ENCODE measurements at regions not wholly inside any gene's neighbourhood (a gene's known extent, or its start where the extent isn't known, plus 50 kb on each side); places are given as distances from the start of the nearest gene placed in this dataset.

- Histone ChIP-seq H3K36me3 (ENCODE audit: low read depth) (no peaks in the 10 kb centered on the region), H3K9me2 (ENCODE audit: insufficient read depth) (no peaks in the 10 kb centered on the region), H3K79me2 (ENCODE audit: low read depth) (no peaks in the 10 kb centered on the region), H3F3A (ENCODE audit: insufficient read depth, low read depth) (no peaks in the 10 kb centered on the region), H3K4me1 (replicated peaks; ENCODE audit: insufficient read depth) (no peaks in the 10 kb centered on the region), H3K27me3 (ENCODE audit: insufficient read depth, low read depth) (peaks cover 62% of the 10 kb centered on the region), H3K4me3 (no peak overlapping the region), H2AFZ (no peak overlapping the region), H3K27ac (no peak overlapping the region), H3K9me3 (ENCODE audit: insufficient read depth, low read depth) (no peaks in the 10 kb centered on the region), H3K4me2 (no peak overlapping the region), H4K20me1 (ENCODE audit: insufficient read depth) (no peaks in the 10 kb centered on the region)
- POLR2A ChIA-PET (ENCODE audit: unreplicated experiment): no interaction called here
- no TSS peak for BruUV-seq (replicated peaks)
- CTCF ChIA-PET: no interaction called here
- DNase-seq: no peak
- TF ChIP-seq EZH2 (IDR thresholded peaks at IDR 0.05; ENCODE audit: low read depth) (no peak), CTCF (conservative IDR thresholded peaks at IDR 0.05) (no peak)
- intact Hi-C loops (cut with micrococcal nuclease; ENCODE audit: unreplicated experiment): no loop called here
These were observed 494.4 kb upstream of the B3GAT1 start for GRCh38 chr11:134906356-134906955.

- no TSS peak for BruUV-seq (replicated peaks)
- Histone ChIP-seq H4K20me1 (ENCODE audit: insufficient read depth) (no peaks in the 10 kb centered on the region), H3K79me2 (ENCODE audit: low read depth) (no peaks in the 10 kb centered on the region), H3K4me2 (no peak overlapping the region), H2AFZ (no peak overlapping the region), H3K27ac (no peak overlapping the region), H3K9me2 (ENCODE audit: insufficient read depth) (no peaks in the 10 kb centered on the region), H3K27me3 (ENCODE audit: insufficient read depth, low read depth) (peaks cover 68% of the 10 kb centered on the region), H3K4me3 (no peak overlapping the region), H3F3A (ENCODE audit: insufficient read depth, low read depth) (no peaks in the 10 kb centered on the region), H3K9me3 (ENCODE audit: insufficient read depth, low read depth) (no peaks in the 10 kb centered on the region), H3K36me3 (ENCODE audit: low read depth) (no peaks in the 10 kb centered on the region), H3K4me1 (replicated peaks; ENCODE audit: insufficient read depth) (no peaks in the 10 kb centered on the region)
- TF ChIP-seq CTCF (conservative IDR thresholded peaks at IDR 0.05): no peak
- TF ChIP-seq EZH2 (IDR thresholded peaks at IDR 0.05; ENCODE audit: low read depth): no peak
- POLR2A ChIA-PET (ENCODE audit: unreplicated experiment): no interaction called here
- CTCF ChIA-PET: no interaction called here
- DNase-seq: no peak
- intact Hi-C loops (cut with micrococcal nuclease; ENCODE audit: unreplicated experiment): no loop called here
These were observed 493.9 kb upstream of the B3GAT1 start for GRCh38 chr11:134905928-134906327.

GRCh38 chr11:134905517-134905916 is 493.5 kb upstream of the B3GAT1 start:
- Histone ChIP-seq H3K27ac (no peak overlapping the region), H3K79me2 (ENCODE audit: low read depth) (no peaks in the 10 kb centered on the region), H3K4me1 (replicated peaks; ENCODE audit: insufficient read depth) (no peaks in the 10 kb centered on the region), H3K4me2 (no peak overlapping the region), H3K27me3 (ENCODE audit: insufficient read depth, low read depth) (peaks cover 72% of the 10 kb centered on the region), H3K4me3 (no peak overlapping the region), H3K36me3 (ENCODE audit: low read depth) (no peaks in the 10 kb centered on the region), H3K9me3 (ENCODE audit: insufficient read depth, low read depth) (no peaks in the 10 kb centered on the region), H3F3A (ENCODE audit: insufficient read depth, low read depth) (no peaks in the 10 kb centered on the region), H4K20me1 (ENCODE audit: insufficient read depth) (no peaks in the 10 kb centered on the region), H3K9me2 (ENCODE audit: insufficient read depth) (no peaks in the 10 kb centered on the region), H2AFZ (no peak overlapping the region)
- DNase-seq: no peak
- TF ChIP-seq CTCF (conservative IDR thresholded peaks at IDR 0.05) (no peak), EZH2 (IDR thresholded peaks at IDR 0.05; ENCODE audit: low read depth) (no peak)
- intact Hi-C loops (cut with micrococcal nuclease; ENCODE audit: unreplicated experiment): no loop called here
- BruUV-seq (replicated peaks): no TSS peak
- POLR2A ChIA-PET (ENCODE audit: unreplicated experiment): no interaction called here
- CTCF ChIA-PET: no interaction called here
